OCI-LY1 (cell line): ENCODE measurements at regions not wholly inside any gene's neighbourhood (a gene's known extent, or its start where the extent isn't known, plus 50 kb on each side); places are given as distances from the start of the nearest gene placed in this dataset.

Experiments used
- EZH2 ChIP-seq: fragments of 200-600 bp; sonication (generic), shearing (Covaris generic); IDR thresholded peaks from 2 replicates; pipeline ENCODE4 v1.8.0; 2017; ENCODE audit warnings: borderline replicate concordance, mixed run types, mild to moderate bottlenecking, antibody characterized with exemption, low read length, moderate library complexity, mixed read lengths
- TF ChIP-seq, protein P1 (sequence below): fragments of 200-600 bp; sonication (generic), shearing (Covaris generic); IDR thresholded peaks from 2 replicates; pipeline ENCODE4 v1.5.1; 2017; ENCODE audit warnings: mild to moderate bottlenecking, antibody characterized with exemption, low read length, moderate library complexity, mixed read lengths

DNA sequence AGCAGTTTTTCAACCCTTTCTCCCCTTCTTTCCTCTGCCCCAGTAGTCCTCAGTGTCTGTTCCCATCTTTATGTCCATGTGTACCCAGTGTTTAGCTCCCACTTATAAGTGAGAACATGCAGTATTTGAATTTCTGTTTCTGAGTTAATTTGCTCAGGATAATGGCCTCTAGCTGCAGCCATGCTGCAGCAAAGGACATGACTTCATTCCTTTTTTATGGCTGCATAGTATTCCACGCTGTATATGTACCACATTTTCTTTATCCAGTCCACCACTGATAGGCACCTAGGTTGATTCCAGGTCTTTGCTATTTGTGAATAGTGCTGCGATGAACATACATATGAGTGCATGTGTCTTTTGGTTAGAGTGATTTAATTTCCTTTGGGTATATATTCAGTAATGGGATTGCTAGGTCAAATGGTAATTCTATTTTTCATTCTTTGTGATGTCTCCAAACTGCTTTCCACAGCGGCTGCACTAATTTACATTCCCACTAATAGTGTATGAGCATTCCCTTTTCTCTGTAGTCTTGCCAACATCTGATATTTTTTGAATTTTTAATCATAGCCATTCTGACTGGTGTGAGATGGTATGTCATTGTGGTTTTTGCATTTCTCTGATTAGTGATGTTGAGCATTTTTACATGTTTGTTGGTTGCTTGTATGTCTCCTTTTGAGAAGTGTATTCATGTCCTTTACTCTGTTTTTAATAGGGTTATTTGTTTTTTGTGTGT lies 54.6 kb upstream of the ANK2 start:
- TF ChIP-seq, protein P1, sequence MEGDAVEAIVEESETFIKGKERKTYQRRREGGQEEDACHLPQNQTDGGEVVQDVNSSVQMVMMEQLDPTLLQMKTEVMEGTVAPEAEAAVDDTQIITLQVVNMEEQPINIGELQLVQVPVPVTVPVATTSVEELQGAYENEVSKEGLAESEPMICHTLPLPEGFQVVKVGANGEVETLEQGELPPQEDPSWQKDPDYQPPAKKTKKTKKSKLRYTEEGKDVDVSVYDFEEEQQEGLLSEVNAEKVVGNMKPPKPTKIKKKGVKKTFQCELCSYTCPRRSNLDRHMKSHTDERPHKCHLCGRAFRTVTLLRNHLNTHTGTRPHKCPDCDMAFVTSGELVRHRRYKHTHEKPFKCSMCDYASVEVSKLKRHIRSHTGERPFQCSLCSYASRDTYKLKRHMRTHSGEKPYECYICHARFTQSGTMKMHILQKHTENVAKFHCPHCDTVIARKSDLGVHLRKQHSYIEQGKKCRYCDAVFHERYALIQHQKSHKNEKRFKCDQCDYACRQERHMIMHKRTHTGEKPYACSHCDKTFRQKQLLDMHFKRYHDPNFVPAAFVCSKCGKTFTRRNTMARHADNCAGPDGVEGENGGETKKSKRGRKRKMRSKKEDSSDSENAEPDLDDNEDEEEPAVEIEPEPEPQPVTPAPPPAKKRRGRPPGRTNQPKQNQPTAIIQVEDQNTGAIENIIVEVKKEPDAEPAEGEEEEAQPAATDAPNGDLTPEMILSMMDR: no peak
- no peak for TF ChIP-seq EZH2
